Activated CD8-positive, alpha-beta T cell treated with anti-CD3 and anti-CD28 coated beads, Interleukin-2, amount 10 ng/mL, durations not matched to agents 7 days and 5 days (primary cell): ENCODE measurements at regions not wholly inside any gene's neighbourhood (a gene's known extent, or its start where the extent isn't known, plus 50 kb on each side); places are given as distances from the start of the nearest gene placed in this dataset.
"Not testable (repeated sequence)": the region's sequence is repeated elsewhere in the genome, so short reads cannot be mapped to it uniquely, and the experiment has no call there.

Experiments used
- ATAC-seq: fragments of 150-1000 bp; cut with Tn5 transposase; one replicate; pipeline ENCODE4 v1.10.0; 2021; ENCODE audit warnings: moderate library complexity
- CTCF ChIA-PET: fragments of 350-600 bp; sonication (Branson Sonifier 250); formaldehyde crosslinking; loops from one replicate; lab custom pipeline; 2021; ENCODE audit warnings: antibody characterized with exemption; lab: Charles Lee
- POLR2A ChIA-PET: fragments of 350-600 bp; sonication (Branson Sonifier 250); formaldehyde crosslinking; loops from one replicate; lab custom pipeline; 2021; ENCODE audit warnings: antibody characterized with exemption; lab: Charles Lee
- DNase-seq: peaks from one replicate; pipeline ENCODE4 v3.0.0-alpha.2; 2020
- H3K27ac Mint-ChIP-seq: one replicate; pipeline ENCODE4 v1.8.0; 2021; ENCODE audit warnings: mild to moderate bottlenecking, mixed read lengths
- H3K27me3 Mint-ChIP-seq: one replicate; pipeline ENCODE4 v1.8.0; 2021; ENCODE audit warnings: low read depth, mixed read lengths
- H3K36me3 Mint-ChIP-seq: one replicate; pipeline ENCODE4 v1.8.0; 2021; ENCODE audit warnings: low read depth, mixed read lengths
- H3K4me1 Mint-ChIP-seq: one replicate; pipeline ENCODE4 v1.8.0; 2021; ENCODE audit warnings: low read depth, mixed read lengths
- H3K4me3 Mint-ChIP-seq: one replicate; pipeline ENCODE4 v1.8.0; 2021; ENCODE audit warnings: mild to moderate bottlenecking, mixed read lengths
- H3K9me3 Mint-ChIP-seq: one replicate; pipeline ENCODE4 v1.8.0; 2022; ENCODE audit warnings: mixed read lengths; ENCODE audit not compliant: insufficient read depth

DNA sequence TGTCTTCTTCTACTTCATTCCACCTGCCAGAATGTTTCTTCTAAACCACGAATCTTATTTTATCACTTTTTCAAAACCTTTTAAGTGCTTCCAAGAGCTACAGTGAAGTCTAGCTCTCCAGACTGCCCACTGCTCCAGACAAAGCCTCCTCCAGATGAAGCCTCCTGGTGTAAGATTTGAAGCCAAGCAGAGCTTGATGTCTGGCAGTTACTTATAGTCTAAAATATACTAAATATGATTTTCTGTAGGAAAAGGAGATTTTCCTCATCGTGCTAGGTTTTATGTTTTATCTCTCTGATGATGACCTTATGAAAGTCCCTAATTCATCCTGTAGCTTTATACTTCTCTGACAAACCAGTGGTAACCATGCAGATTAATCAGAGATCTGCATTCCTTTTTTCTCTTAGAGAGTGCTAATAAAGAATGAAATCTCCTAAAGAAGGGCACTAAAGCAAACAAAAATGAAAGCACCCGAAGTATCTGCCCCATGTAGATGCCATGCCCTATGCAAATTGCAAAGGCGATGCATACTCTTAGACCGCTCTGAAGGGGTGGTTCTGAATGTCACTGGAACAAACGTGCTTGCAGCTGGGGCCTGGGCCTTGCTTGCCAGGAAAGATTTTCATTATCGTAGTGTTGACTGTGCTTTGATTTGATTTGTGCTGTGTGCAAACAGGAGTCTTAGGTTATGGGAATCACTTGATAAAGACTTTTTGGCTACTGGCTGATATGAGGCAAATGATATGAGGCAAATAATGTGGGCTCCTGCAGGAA lies 314.2 kb downstream of the PID1 start:
- CTCF ChIA-PET, result no interaction called here
- peaks cover 7% of the 10 kb centered on the region for H3K9me3 Mint-ChIP-seq

DNA sequence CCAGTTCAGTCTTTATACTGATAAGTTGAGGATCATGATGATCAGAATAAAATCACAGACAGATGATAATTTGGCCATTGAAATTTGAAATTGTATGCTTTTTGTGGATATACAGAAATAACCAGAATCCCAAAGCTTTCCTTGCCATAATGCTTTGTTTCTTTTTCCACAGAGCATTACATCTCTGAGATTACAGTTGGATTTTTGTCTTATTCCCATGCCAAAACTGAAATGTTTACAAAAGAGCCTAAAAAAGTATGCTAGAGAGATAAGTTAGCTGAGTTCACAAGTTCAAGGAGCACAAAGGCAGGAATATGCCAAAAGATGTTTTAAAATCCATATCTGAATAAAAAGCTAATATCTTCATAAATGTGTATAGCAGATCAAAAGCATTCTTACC lies 321.3 kb downstream of the PID1 start:
- DNase-seq (no peak), ATAC-seq (no peak)
- no peaks in the 10 kb centered on the region for H3K36me3 Mint-ChIP-seq
- peaks cover 4% of the 10 kb centered on the region for H3K9me3 Mint-ChIP-seq
- CTCF ChIA-PET, result no interaction called here
- POLR2A ChIA-PET, result no interaction called here
- no peaks in the 10 kb centered on the region for H3K27me3 Mint-ChIP-seq
- no peak overlapping the region for H3K4me3 Mint-ChIP-seq
- no peaks in the 10 kb centered on the region for H3K4me1 Mint-ChIP-seq
- no peak overlapping the region for H3K27ac Mint-ChIP-seq

More for the DNA sequence above, 314.2 kb downstream of the PID1 start:
- Mint-ChIP-seq H3K4me3 (no peak overlapping the region), H3K27me3 (no peaks in the 10 kb centered on the region), H3K36me3 (no peaks in the 10 kb centered on the region), H3K27ac (no peak overlapping the region), H3K4me1 (no peaks in the 10 kb centered on the region)
- POLR2A ChIA-PET, result no interaction called here
- no peak for ATAC-seq
- no peak for DNase-seq

DNA sequence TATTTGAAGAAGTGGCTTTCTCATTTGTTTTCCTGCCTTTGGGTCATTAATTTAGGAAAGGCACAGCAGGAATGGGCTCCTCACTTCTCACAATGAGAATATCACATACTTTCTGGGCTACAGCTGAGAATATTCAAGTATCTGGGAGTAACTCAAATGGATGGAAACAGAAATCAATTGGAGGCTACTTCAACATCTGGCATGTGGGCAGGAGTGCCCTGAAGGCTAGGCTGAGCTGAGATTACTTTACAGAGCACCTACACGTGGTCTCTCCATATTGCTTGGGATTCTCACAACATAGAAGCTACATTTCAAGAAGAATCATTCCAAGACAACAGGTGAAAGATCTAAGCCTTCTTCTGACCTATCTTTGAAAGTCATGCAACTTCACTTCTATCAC lies 325.4 kb downstream of the PID1 start:
- no peak for DNase-seq
- Mint-ChIP-seq H3K4me1 (no peaks in the 10 kb centered on the region), H3K27ac (no peak overlapping the region), H3K4me3 (no peak overlapping the region), H3K36me3 (no peaks in the 10 kb centered on the region), H3K9me3 (peaks cover 4% of the 10 kb centered on the region), H3K27me3 (no peaks in the 10 kb centered on the region)
- ChIA-PET POLR2A (no interaction called here), CTCF (no interaction called here)
- ATAC-seq, result no peak

DNA sequence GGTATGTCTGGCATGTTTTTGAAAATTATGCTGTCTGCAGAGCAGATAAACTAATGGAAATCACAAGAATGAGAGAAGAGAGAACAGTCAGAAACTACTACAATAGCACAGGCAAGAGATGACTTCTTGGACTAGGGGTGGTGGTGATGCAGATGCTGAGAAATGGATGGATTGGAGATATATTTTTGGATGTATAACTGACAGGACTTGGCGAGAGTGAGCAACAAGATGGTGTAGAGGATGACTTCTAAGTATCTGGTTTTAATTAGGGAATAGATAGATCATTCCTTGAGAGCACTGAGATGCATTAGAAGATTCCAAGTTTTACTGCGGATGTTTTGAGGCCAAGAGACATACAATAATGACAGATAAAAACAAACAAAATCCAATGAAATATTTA lies 328.2 kb downstream of the PID1 start:
- DNase-seq (no peak), ATAC-seq (no peak)
- Mint-ChIP-seq H3K4me3 (no peak overlapping the region), H3K27ac (no peak overlapping the region), H3K36me3 (no peaks in the 10 kb centered on the region), H3K27me3 (no peaks in the 10 kb centered on the region), H3K4me1 (no peaks in the 10 kb centered on the region), H3K9me3 (peaks cover 5% of the 10 kb centered on the region)
- POLR2A ChIA-PET, result no interaction called here
- CTCF ChIA-PET, result no interaction called here

DNA sequence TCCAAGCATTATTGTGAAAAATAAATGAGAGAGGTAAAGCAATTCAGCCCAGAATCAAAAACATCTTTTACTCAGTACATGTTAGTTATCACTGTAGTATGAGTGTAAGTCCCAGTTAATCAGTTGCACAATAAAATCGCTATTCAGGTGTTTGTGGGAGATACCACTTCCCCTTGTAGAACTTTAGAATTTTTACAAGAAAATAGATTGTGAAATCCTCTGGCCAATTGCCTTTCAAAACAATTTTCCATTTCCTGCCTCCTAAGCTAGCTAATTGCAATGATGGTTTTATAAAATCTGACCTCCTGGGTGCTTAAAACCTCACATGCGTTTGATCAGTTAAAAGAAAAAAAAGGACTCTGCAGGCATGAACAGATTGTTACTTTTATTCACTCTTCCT lies 332.5 kb downstream of the PID1 start:
- Mint-ChIP-seq H3K27me3 (no peaks in the 10 kb centered on the region), H3K4me3 (no peak overlapping the region), H3K4me1 (no peaks in the 10 kb centered on the region), H3K27ac (no peak overlapping the region), H3K9me3 (peaks cover 10% of the 10 kb centered on the region), H3K36me3 (no peaks in the 10 kb centered on the region)
- ATAC-seq, result no peak
- POLR2A ChIA-PET, result no interaction called here
- CTCF ChIA-PET, result no interaction called here
- DNase-seq, result no peak

DNA sequence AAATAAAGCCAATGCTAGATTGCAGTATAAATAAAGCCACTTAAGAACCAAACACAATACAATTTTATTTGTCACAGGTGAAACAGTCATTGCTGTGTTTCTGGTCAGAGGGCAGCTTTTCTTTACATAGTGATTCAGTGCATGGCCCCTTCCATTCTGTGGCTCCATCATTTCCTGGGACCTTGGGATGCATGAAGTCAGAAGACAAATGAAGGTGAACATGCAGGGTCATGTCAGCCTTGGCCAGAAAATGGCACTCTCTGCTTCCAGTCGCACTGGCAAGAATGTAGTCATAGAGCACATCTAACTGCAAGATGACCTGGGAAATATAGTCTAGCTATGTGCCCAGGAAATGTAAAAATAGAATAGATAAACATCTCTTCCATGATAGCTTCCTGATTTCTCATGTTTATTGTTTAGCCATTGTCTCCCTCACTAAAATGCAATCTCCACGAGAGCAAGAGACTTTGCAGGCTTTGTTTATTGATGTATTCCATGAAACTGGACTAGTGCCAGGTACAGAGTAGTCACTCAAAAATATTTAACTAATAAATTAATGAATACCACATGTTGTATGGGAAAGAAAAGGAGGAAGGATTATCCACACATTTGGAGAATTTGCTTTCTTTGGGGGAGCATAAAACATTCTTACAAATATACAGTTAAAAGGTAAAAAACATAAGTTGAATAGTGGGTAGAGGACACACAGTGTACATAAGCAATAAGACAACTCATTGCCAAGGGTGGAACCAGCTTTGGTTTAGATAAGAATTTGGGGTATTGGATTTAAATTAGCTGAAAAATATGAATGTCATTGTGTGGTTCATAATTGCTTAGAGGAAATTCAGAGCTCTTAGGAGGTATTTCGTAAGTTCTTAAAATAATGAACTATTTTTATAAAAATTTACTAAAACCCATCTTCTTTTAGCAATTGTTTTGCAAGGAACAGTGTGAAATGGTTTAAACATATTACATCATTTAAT lies 343.8 kb downstream of the PID1 start:
- H3K36me3 Mint-ChIP-seq, result no peaks in the 10 kb centered on the region
- ChIA-PET POLR2A (no interaction called here), CTCF (no interaction called here)
- no peaks in the 10 kb centered on the region for H3K27me3 Mint-ChIP-seq
- no peak overlapping the region for H3K4me3 Mint-ChIP-seq
- H3K9me3 Mint-ChIP-seq, result peaks cover 4% of the 10 kb centered on the region
- no peak for ATAC-seq
- no peaks in the 10 kb centered on the region for H3K4me1 Mint-ChIP-seq
- no peak for DNase-seq
- H3K27ac Mint-ChIP-seq, result no peak overlapping the region

DNA sequence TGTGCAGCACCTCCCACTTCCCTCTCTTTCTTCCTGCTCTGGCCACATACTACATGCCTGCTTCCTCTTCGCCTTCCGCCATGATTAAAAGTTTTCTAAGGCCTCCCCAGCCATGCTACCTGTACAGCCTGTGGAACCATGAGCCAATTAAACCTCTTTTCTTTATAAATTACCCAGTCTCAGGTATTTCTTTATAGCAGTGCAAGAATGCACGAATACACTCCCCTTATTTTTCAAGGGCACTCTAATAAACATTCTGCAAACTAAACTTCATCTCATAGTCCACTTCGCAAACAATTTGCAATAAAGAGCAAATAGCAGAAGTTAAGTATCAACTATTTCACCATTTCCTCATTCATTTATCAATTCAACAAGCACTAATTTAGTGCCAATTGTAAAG lies 351.3 kb downstream of the PID1 start:
- no peak for DNase-seq
- Mint-ChIP-seq H3K4me3 (no peak overlapping the region), H3K27ac (no peak overlapping the region), H3K27me3 (no peaks in the 10 kb centered on the region), H3K4me1 (no peaks in the 10 kb centered on the region), H3K36me3 (no peaks in the 10 kb centered on the region), H3K9me3 (no peaks in the 10 kb centered on the region)
- ChIA-PET CTCF (no interaction called here), POLR2A (no interaction called here)
- no peak for ATAC-seq

DNA sequence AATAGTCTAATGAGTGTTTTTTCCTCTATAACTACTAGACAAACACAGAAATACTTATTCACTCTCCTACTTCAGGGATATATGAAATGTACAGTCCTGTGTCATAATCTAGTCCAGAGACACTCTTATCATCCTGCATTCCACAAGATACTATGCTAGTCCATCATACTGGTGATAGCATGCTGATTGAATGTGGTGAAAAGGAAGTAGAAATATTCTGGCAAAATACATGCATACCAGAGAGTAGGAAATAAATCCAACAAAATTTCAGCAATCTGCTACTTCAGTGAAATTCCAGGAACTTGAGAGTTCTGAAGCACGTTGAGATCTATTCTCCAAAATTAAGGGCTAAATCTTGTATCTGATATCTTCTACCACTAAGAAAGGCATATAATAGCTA lies 353.9 kb downstream of the PID1 start:
- Mint-ChIP-seq H3K4me1 (no peaks in the 10 kb centered on the region), H3K4me3 (no peak overlapping the region), H3K9me3 (no peaks in the 10 kb centered on the region), H3K36me3 (no peaks in the 10 kb centered on the region), H3K27me3 (no peaks in the 10 kb centered on the region), H3K27ac (no peak overlapping the region)
- DNase-seq (no peak), ATAC-seq (no peak)
- ChIA-PET POLR2A (no interaction called here), CTCF (no interaction called here)

DNA sequence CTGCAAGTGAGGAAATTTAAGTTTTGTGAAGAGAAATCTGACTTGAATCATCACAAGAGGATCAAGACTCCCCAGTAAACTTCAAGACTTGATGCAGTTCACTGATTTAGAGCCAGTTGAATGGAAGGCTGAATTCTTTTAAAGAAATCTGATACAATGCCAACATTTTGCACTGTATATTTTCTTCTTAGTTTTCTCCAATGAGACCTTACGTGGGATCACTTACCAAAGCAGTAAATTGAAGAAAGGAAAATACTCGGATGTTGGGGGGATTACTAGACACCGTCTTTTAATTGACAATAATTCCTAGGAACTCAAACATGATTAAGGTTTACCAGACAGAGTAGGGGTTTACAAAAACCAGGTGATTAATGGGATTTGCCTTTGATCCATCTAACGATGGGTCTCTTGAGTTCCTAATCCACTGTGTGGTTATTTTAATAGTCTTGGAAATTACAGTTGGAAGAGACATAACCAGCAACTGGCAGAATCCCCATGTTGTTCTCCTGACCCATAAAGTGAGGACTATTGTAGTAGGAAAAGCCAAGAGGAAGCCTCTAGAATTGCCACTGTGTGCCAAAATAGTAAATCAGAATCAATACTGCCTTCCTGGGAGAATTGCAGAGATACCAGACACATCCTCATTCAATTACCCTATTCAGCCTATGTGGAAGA lies 354.5 kb downstream of the PID1 start:
- Mint-ChIP-seq H3K4me3 (no peak overlapping the region), H3K9me3 (no peaks in the 10 kb centered on the region), H3K4me1 (no peaks in the 10 kb centered on the region), H3K27ac (no peak overlapping the region), H3K27me3 (no peaks in the 10 kb centered on the region), H3K36me3 (no peaks in the 10 kb centered on the region)
- ChIA-PET CTCF (no interaction called here), POLR2A (no interaction called here)
- ATAC-seq (no peak), DNase-seq (no peak)

DNA sequence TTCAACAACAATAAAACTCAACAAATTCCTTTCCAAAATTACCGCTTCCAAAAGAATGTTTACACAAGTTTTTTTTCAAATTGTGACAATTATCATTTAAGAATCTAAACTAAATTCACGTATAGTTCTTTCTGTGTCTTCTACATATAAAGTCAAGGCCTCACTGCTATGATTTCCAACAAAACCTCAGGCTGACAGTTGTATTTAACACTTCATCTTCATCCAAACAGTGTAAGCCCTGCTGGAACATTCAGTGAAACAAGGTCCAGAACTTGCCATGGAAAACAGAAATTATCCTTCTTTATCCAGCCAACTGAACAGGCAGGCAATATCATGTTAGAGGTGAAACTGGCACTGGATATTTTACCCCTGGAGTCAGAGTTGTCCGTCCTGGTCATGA lies 357.9 kb downstream of the PID1 start:
- no peaks in the 10 kb centered on the region for H3K36me3 Mint-ChIP-seq
- CTCF ChIA-PET, result no interaction called here
- no peaks in the 10 kb centered on the region for H3K9me3 Mint-ChIP-seq
- no peak overlapping the region for H3K4me3 Mint-ChIP-seq
- H3K4me1 Mint-ChIP-seq, result no peaks in the 10 kb centered on the region
- DNase-seq (no peak), ATAC-seq (no peak)
- no peak overlapping the region for H3K27ac Mint-ChIP-seq
- H3K27me3 Mint-ChIP-seq, result no peaks in the 10 kb centered on the region
- POLR2A ChIA-PET, result no interaction called here

DNA sequence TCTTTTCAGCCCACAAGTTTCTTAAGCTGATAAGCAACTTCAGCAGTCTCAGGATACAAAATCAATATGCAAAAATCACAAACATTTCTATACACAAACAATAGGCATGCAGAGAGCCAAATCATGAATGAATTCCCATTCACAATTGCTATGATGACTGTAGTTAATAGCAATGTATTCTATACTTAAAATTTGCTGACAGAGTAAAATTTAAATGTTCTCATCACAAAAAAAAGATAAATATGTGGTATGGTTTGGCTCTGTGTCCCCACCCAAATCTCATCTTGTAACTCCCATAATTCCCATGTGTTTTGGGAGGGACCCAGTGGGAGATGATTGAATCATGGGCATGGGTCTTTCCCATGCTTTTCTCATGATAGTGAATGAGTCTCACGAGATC lies 360.2 kb downstream of the PID1 start:
- H3K4me1 Mint-ChIP-seq, H3K36me3 Mint-ChIP-seq, H3K27me3 Mint-ChIP-seq, H3K27ac Mint-ChIP-seq, H3K9me3 Mint-ChIP-seq, DNase-seq, ATAC-seq, H3K4me3 Mint-ChIP-seq, POLR2A ChIA-PET, CTCF ChIA-PET: not testable (repeated sequence)

DNA sequence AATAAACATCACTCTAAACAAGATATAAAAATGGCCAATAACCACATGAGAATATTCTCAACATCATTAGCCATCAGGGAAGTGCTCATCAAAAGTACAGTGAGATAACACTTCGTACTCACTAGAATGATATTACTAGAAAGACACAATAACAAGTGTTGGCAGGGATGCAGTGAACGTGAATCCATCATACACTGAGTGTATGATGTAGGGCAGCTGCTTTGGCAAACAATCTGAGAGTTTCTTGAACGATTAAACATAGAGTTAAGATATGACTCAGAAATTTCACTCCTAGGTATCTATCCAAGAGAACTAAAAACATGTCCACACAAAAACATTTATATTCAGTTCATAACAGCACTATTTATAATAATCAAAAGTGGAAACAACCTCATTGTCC lies 368.9 kb downstream of the PID1 start:
- POLR2A ChIA-PET, result no interaction called here
- H3K36me3 Mint-ChIP-seq, result no peaks in the 10 kb centered on the region

More for the DNA sequence above, 368.9 kb downstream of the PID1 start:
- H3K4me3 Mint-ChIP-seq, result no peak overlapping the region
- no peaks in the 10 kb centered on the region for H3K27me3 Mint-ChIP-seq
- no peaks in the 10 kb centered on the region for H3K9me3 Mint-ChIP-seq
- DNase-seq (no peak), ATAC-seq (no peak)
- H3K27ac Mint-ChIP-seq, result no peak overlapping the region
- CTCF ChIA-PET, result no interaction called here
- no peaks in the 10 kb centered on the region for H3K4me1 Mint-ChIP-seq
